ENCODE measurements at regions not wholly inside any gene's neighbourhood (a gene's known extent, or its start where the extent isn't known, plus 50 kb on each side); places are given as distances from the start of the nearest gene placed in this dataset.

- TF ChIP-seq CTCF (IDR thresholded peaks at IDR 0.05; ENCODE audit: control extremely low read depth, extremely low read depth, low read depth, missing control alignments), result no peak
- POLR2A ChIA-PET, result no interaction called here
- DNase-seq (ENCODE audit: extremely low spot score), result no peak
- CTCF ChIA-PET, result no interaction called here
Measured at GRCh38 chr13:67857581-67858310, 627.6 kb upstream of the PCDH9 start.

- DNase-seq (ENCODE audit: extremely low spot score), result no peak
- TF ChIP-seq CTCF (IDR thresholded peaks at IDR 0.05; ENCODE audit: control extremely low read depth, extremely low read depth, low read depth, missing control alignments), result no peak
- ChIA-PET CTCF (no interaction called here), POLR2A (no interaction called here)
Measured at GRCh38 chr13:67856955-67857354, 626.8 kb upstream of the PCDH9 start.

- CTCF ChIA-PET, result no interaction called here
Measured at GRCh38 chr13:67855741-67856238, 625.7 kb upstream of the PCDH9 start.

GRCh38 chr13:67854990-67855389, 624.9 kb upstream of the PCDH9 start:
- POLR2A ChIA-PET, result no interaction called here
- no peak for TF ChIP-seq CTCF (IDR thresholded peaks at IDR 0.05; ENCODE audit: control extremely low read depth, extremely low read depth, low read depth, missing control alignments)
- no peak for DNase-seq (ENCODE audit: extremely low spot score)
- CTCF ChIA-PET, result no interaction called here

More at GRCh38 chr13:67855741-67856238, 625.7 kb upstream of the PCDH9 start:
- POLR2A ChIA-PET, result no interaction called here
- no peak for TF ChIP-seq CTCF (IDR thresholded peaks at IDR 0.05; ENCODE audit: control extremely low read depth, extremely low read depth, low read depth, missing control alignments)
- DNase-seq (ENCODE audit: extremely low spot score), result no peak

GRCh38 chr13:67844574-67844973, 614.4 kb upstream of the PCDH9 start:
- TF ChIP-seq CTCF (IDR thresholded peaks at IDR 0.05; ENCODE audit: control extremely low read depth, extremely low read depth, low read depth, missing control alignments), result no peak
- POLR2A ChIA-PET, result no interaction called here
- CTCF ChIA-PET, result no interaction called here
- DNase-seq (ENCODE audit: extremely low spot score), result no peak

- TF ChIP-seq CTCF (IDR thresholded peaks at IDR 0.05; ENCODE audit: control extremely low read depth, extremely low read depth, low read depth, missing control alignments), result no peak
- ChIA-PET CTCF (interaction anchor here (1.3 kb wide), 1 partner anchor 8 kb away, joined by 3 read pairs; no protein-coding TSS in a partner anchor), POLR2A (no interaction called here)
- no peak for DNase-seq (ENCODE audit: extremely low spot score)
Measured at GRCh38 chr13:67841071-67841470, 610.9 kb upstream of the PCDH9 start.

Data from GM10248 (cell line).